ENCODE measurements at regions not wholly inside any gene's neighbourhood (a gene's known extent, or its start where the extent isn't known, plus 50 kb on each side); places are given as distances from the start of the nearest gene placed in this dataset.

GRCh38 chr2:16316456-16317210, 349.0 kb downstream of the CYRIA start:
- DNase-seq: no peak

GRCh38 chr2:16315908-16316307, 349.7 kb downstream of the CYRIA start:
- DNase-seq: no peak

GRCh38 chr2:16315458-16315835, 350.2 kb downstream of the CYRIA start:
- DNase-seq: no peak

GRCh38 chr2:16314691-16315457, 350.8 kb downstream of the CYRIA start:
- no peak for DNase-seq

- no peak for DNase-seq
These were observed 351.6 kb downstream of the CYRIA start for GRCh38 chr2:16314001-16314400.

- DNase-seq: no peak
These were observed 352.2 kb downstream of the CYRIA start for GRCh38 chr2:16313235-16313975.

- DNase-seq: no peak
These were observed 352.9 kb downstream of the CYRIA start for GRCh38 chr2:16312771-16313170.

- DNase-seq: no peak
These were observed 353.9 kb downstream of the CYRIA start for GRCh38 chr2:16311521-16312440.

- no peak for DNase-seq
These were observed 356.8 kb downstream of the CYRIA start for GRCh38 chr2:16308816-16309215.

- no peak for DNase-seq
These were observed 360.6 kb downstream of the CYRIA start for GRCh38 chr2:16304876-16305590.

GRCh38 chr2:16303761-16304160, 361.9 kb downstream of the CYRIA start:
- DNase-seq: no peak

GRCh38 chr2:16303273-16303577, 362.4 kb downstream of the CYRIA start:
- no peak for DNase-seq

GRCh38 chr2:16302431-16303272, 362.3 kb downstream of the MYCN start:
- DNase-seq: no peak

GRCh38 chr2:16301961-16302360, 361.6 kb downstream of the MYCN start:
- no peak for DNase-seq

GRCh38 chr2:16298866-16299265, 358.5 kb downstream of the MYCN start:
- DNase-seq: no peak

GRCh38 chr2:16296331-16297250, 356.2 kb downstream of the MYCN start:
- DNase-seq: no peak

- no peak for DNase-seq
These were observed 355.6 kb downstream of the MYCN start for GRCh38 chr2:16296038-16296290.

- no peak for DNase-seq
These were observed 354.4 kb downstream of the MYCN start for GRCh38 chr2:16294791-16295190.

- no peak for DNase-seq
These were observed 353.5 kb downstream of the MYCN start for GRCh38 chr2:16293871-16294270.

- DNase-seq: no peak
These were observed 353.0 kb downstream of the MYCN start for GRCh38 chr2:16293398-16293797.

Measured in right kidney (tissue), 1 donor.